ENCODE measurements at regions not wholly inside any gene's neighbourhood (a gene's known extent, or its start where the extent isn't known, plus 50 kb on each side); places are given as distances from the start of the nearest gene placed in this dataset.

DNA sequence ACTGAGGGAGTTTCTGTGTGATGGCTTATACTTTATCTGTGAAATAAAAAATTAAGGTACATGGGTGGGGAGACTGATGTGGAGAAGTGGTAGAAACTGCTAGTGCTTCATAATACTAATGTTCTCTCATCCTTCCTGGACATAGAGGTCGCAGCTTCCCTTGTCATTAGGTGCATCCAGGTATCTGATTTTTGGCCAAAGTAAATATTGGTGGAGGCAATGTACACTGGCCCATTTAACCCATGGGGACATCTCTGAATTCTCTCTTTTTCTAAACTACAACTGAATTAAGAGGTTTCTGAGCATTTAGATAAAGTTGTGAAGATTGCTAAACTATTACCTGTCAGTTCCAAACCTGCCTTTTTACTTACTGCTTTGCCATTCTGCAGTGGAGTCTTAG, 140.9 kb upstream of the CHORDC1 start:
- intact Hi-C loops (cut with DNase I; ENCODE audit: low total_unique reads), result no loop called here
- no peaks in the 10 kb centered on the region for H3K4me1 ChIP-seq
- no peak overlapping the region for H3K4me3 ChIP-seq
- in situ Hi-C loops (cut with MboI; ENCODE audit: low sequenced_read_pairs in 4 of 4), result no loop called here
- TF ChIP-seq POLR2A (IDR thresholded peaks at IDR 0.05), result no peak
- TF ChIP-seq CTCF (IDR thresholded peaks at IDR 0.05 in 4 of 5, conservative IDR thresholded peaks at IDR 0.05 in 1 of 5), result no peak
- no peak for ATAC-seq
- no peak overlapping the region for H3K27ac ChIP-seq
- DNase-seq, result no peak
- H3K9me3 ChIP-seq, result no peaks in the 10 kb centered on the region
- H3K27me3 ChIP-seq, result no peaks in the 10 kb centered on the region
- H3K36me3 ChIP-seq, result no peaks in the 10 kb centered on the region

- ATAC-seq, result no peak
- no peak overlapping the region for H3K27ac ChIP-seq
- in situ Hi-C loops (cut with MboI; ENCODE audit: low sequenced_read_pairs in 4 of 4) (no loop called here), intact Hi-C loops (cut with DNase I; ENCODE audit: low total_unique reads) (no loop called here)
- H3K9me3 ChIP-seq, result no peaks in the 10 kb centered on the region
- H3K27me3 ChIP-seq, result no peaks in the 10 kb centered on the region
- TF ChIP-seq POLR2A (IDR thresholded peaks at IDR 0.05), result no peak
- TF ChIP-seq CTCF (IDR thresholded peaks at IDR 0.05 in 4 of 5, conservative IDR thresholded peaks at IDR 0.05 in 1 of 5), result no peak
- no peaks in the 10 kb centered on the region for H3K36me3 ChIP-seq
- no peak overlapping the region for H3K4me3 ChIP-seq
- H3K4me1 ChIP-seq, result no peaks in the 10 kb centered on the region
- DNase-seq, result no peak
Observed at GRCh38 chr11:90355200-90355599, 132.4 kb upstream of the CHORDC1 start.

- H3K27ac ChIP-seq, result no peak overlapping the region
- H3K4me3 ChIP-seq, result no peak overlapping the region
- no peaks in the 10 kb centered on the region for H3K4me1 ChIP-seq
- intact Hi-C loops (cut with DNase I; ENCODE audit: low total_unique reads), result no loop called here
- ATAC-seq (no peak), DNase-seq (no peak)
- no peak for TF ChIP-seq CTCF (IDR thresholded peaks at IDR 0.05 in 4 of 5, conservative IDR thresholded peaks at IDR 0.05 in 1 of 5)
- H3K27me3 ChIP-seq, result no peaks in the 10 kb centered on the region
- H3K9me3 ChIP-seq, result no peaks in the 10 kb centered on the region
- in situ Hi-C loops (cut with MboI; ENCODE audit: low sequenced_read_pairs in 4 of 4), result loop anchor here in 1 of 4 donors (25.0 kb wide), 1 partner anchor 88 kb away; no protein-coding TSS in a partner anchor
- no peaks in the 10 kb centered on the region for H3K36me3 ChIP-seq
Observed at GRCh38 chr11:90349731-90350130, 126.9 kb upstream of the CHORDC1 start.

GRCh38 chr11:90344546-90344945, 121.7 kb upstream of the CHORDC1 start:
- no peak for TF ChIP-seq CTCF (IDR thresholded peaks at IDR 0.05 in 4 of 5, conservative IDR thresholded peaks at IDR 0.05 in 1 of 5)
- no peak for TF ChIP-seq POLR2A (IDR thresholded peaks at IDR 0.05)
- no peak overlapping the region for H3K4me3 ChIP-seq
- intact Hi-C loops (cut with DNase I; ENCODE audit: low total_unique reads), result no loop called here

GRCh38 chr11:90343673-90344072, 120.8 kb upstream of the CHORDC1 start:
- Histone ChIP-seq H3K9me3 (no peaks in the 10 kb centered on the region), H3K27ac (no peak overlapping the region), H3K36me3 (no peaks in the 10 kb centered on the region), H3K4me3 (no peak overlapping the region), H3K4me1 (no peaks in the 10 kb centered on the region), H3K27me3 (no peaks in the 10 kb centered on the region)
- ATAC-seq, result no peak
- in situ Hi-C loops (cut with MboI; ENCODE audit: low sequenced_read_pairs in 4 of 4), result loop anchor here in 1 of 4 donors (25.0 kb wide), 1 partner anchor 94 kb away; no protein-coding TSS in a partner anchor
- DNase-seq, result no peak
- TF ChIP-seq CTCF (IDR thresholded peaks at IDR 0.05 in 4 of 5, conservative IDR thresholded peaks at IDR 0.05 in 1 of 5), result no peak
- intact Hi-C loops (cut with DNase I; ENCODE audit: low total_unique reads), result no loop called here

More at GRCh38 chr11:90344546-90344945, 121.7 kb upstream of the CHORDC1 start:
- no peaks in the 10 kb centered on the region for H3K4me1 ChIP-seq
- no peaks in the 10 kb centered on the region for H3K9me3 ChIP-seq
- H3K27me3 ChIP-seq, result no peaks in the 10 kb centered on the region
- ATAC-seq, result no peak
- no peaks in the 10 kb centered on the region for H3K36me3 ChIP-seq
- H3K27ac ChIP-seq, result no peak overlapping the region
- no peak for DNase-seq
- in situ Hi-C loops (cut with MboI; ENCODE audit: low sequenced_read_pairs in 4 of 4), result loop anchor here in 1 of 4 donors (25.0 kb wide), 1 partner anchor 93 kb away; no protein-coding TSS in a partner anchor
